NCI-H1930 (cell line): ENCODE measurements at regions not wholly inside any gene's neighbourhood (a gene's known extent, or its start where the extent isn't known, plus 50 kb on each side); places are given as distances from the start of the nearest gene placed in this dataset.
"Not testable (repeated sequence)": the region's sequence is repeated elsewhere in the genome, so short reads cannot be mapped to it uniquely, and the experiment has no call there.

ENCODE experiments used
- DNase-seq, 2 experiments: peaks; one replicate each; lab custom pipeline; 2025; lab: John Stamatoyannopoulos, UW

GRCh38 chr9:32200241-32200640 is 184.2 kb upstream of the ACO1 start:
- DNase-seq: no peak

GRCh38 chr9:32200896-32201295 is 183.5 kb upstream of the ACO1 start:
- no peak for DNase-seq

- not testable (repeated sequence) for DNase-seq
These were observed 175.3 kb upstream of the ACO1 start for GRCh38 chr9:32209164-32209563.

GRCh38 chr9:32218100-32218767 is 166.2 kb upstream of the ACO1 start:
- no peak for DNase-seq

DNA sequence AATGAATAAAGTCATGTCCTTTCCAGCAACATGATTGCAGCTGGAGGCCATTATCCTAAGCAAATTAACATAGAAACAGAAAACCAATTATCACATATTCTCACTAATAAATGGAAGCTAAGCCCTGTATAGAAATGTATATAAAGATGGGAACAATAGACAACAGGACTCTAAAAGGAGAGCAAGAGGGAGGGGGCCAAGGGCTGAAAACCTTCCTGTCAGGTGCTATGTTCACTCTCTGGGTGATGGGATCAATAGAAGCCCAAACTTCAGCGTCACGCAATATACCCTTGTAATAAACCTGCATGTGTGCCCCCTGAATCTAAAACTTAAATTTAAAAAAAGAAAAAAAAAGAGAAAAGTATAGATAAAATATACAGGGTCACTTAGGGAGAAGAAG is 163.7 kb upstream of the ACO1 start:
- no peak for DNase-seq

GRCh38 chr9:32234451-32234850 is 150.0 kb upstream of the ACO1 start:
- DNase-seq: no peak

DNA sequence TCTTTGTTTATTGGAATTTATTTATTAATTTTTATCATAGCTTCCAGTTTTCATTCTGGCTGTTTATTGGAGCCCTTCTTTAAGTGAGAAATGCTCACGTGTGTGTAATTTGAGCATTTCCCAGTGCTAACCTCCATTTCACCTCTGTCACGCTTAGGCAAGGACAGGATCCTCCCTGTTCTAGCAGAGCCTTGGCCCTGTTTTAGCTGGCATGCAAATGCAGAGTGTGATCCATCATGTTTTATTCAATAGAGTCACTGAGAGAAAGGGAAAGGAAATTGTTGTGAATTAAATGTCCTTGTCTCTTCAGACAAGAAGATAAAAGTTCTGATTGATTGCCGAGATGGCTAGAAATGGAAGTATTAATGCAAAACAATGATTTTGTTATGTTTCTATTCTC is 137.3 kb upstream of the ACO1 start:
- no peak for DNase-seq

DNA sequence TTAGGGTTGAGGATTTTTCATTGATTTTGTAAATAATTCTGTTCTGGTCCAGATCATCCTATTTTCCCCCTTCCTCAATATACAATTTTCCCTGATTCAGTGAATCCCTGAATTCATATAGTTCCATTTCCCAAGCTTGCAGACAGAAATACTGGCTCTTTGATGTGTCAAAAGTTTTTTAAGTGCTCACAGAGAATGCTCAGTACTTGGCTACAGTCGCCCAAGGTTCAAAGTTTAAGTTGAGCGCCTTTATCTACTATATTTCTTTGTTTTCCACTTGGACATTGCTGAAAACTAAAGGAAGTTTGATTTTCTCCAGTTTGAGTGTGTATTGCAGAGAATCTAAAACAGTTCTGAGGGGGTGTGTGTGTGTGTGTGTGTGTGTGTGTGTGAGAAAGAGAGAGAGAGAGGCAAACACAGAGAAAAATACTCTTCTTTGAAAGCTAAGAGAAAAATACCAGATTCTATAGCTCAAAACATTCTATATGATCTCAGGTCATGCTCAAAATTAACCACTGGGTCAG is 136.2 kb upstream of the ACO1 start:
- no peak for DNase-seq

DNA sequence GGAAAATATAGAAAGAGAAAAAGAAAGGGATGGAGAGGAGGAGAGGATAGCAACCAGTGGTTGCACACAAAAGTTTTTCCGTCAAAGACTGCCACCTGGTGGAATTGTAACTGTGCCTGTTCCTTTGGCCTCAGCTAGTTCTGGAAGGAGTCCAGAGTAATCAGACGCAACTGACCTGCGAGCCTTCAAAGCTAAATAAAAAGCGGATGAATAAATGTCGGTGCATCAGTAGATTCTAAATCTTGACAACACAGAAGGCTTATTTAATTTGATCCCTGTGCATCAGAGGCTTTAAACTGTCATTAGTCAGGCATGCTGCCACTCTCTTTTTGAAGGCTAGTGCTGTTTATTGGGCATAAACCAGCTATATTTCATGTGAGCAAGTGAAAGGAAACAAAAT is 132.9 kb upstream of the ACO1 start:
- DNase-seq: peak; percentile 14 to 58

DNA sequence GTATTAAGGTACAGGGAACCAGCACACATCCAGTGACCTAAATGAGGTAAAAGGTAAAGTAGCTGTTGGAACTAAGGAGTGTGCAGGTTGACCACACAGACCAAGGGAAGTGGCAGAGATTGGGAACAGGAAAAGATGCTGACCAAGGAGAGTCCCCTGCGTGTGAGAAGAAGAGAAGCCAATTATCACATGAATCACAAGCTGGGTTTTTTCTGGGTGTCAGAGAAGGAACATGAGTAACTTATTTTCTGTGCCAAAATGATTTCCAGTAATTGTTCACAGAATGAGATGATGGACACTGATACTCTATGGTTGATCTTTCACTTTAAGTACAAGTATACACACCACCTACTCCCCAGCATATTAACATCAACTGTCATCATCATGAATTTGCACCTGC is 130.7 kb upstream of the ACO1 start:
- DNase-seq: no peak

GRCh38 chr9:32255026-32255425 is 129.4 kb upstream of the ACO1 start:
- DNase-seq: no peak

DNA sequence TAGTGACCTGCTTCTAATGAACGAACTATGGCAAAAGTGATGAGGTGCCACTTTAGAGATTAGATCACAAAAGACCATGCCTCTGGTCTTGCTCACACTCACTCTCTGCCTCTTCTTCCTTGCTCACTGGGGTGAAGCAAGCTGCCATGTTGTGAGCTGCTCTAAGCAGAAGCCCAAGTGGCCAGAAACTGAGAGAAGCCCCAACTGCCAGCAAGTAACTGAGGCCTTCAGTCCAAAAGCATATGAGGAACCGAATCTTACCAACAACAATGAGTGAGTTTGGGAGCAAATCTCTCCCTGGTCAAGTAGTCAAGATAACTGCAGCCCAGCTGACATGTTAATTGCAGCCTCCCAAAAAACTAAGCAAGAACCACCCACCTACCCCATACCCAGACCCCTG is 126.0 kb upstream of the ACO1 start:
- DNase-seq: no peak

- DNase-seq: no peak
These were observed 124.1 kb upstream of the ACO1 start for GRCh38 chr9:32260151-32260862.

DNA sequence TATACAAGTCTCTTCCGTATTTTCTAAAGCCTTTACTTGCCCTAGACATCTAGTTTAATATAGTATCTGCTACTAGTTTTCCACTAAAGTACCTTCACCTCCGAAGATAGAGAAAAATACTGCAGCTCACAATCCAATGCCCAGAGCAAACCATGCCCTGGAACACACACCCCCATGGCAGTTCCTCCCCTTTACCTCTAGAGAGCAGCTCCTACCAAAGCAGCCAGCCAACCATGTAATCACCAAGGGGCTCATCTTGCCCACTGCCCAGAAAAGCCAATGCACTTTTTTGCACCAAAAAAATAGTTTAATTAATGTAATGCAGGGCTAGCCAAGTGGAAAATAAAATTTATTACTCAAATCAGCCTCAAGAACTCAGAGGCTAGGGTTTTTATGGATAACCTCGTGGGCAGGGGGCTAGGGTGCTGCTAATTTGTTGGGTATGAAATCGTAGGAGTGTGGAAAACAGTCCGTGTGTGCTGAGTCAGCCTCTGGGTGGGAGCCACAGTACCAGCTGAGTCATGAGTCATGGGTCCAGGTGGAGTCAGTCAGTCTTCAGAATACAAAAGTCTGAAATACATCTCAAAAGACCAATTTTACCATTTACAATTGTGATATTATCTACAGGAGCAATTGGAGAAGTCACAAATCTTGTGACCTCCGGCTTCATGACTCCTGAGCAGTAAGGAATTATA is 120.1 kb upstream of the ACO1 start:
- no peak for DNase-seq

DNA sequence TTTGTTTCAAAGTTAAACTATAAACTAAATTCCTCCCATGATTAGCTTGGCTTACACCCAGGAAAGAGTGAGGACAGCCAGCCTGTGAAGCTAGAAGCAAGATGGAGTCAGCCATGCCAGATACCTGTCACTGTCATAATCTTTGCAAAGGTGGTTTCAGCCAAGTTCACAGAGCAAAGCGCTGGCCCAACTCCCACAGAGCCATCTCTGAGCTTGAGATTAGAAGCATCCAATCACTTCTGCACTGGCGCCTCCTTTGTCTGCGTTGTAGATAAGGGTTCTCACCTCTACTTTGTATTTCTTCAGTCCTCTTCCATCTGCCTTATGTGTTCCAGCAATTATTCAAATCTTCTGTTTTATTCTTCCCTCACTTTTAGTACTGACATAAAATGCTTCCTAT is 119.4 kb upstream of the ACO1 start:
- no peak for DNase-seq

GRCh38 chr9:32278991-32279390 is 105.5 kb upstream of the ACO1 start:
- DNase-seq: no peak

DNA sequence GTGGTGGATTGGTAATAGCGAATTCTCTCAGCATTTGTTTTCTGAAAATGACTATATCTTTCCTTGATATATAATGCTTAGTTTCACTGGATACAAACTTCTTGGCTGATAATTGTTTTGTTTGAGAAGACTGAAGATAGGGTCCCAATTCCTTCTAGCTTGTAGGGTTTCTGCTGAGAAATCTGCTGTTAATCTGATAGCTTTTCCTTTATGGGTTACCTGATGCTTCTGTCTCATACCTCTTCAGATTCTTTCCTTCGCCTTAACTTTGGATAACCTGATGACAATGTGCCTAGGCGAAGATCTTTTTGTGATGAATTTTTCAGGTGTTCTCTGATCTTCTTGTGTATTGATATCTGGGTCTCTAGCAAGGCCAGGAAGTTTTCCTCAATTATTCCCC is 94.7 kb upstream of the ACO1 start:
- no peak for DNase-seq

DNA sequence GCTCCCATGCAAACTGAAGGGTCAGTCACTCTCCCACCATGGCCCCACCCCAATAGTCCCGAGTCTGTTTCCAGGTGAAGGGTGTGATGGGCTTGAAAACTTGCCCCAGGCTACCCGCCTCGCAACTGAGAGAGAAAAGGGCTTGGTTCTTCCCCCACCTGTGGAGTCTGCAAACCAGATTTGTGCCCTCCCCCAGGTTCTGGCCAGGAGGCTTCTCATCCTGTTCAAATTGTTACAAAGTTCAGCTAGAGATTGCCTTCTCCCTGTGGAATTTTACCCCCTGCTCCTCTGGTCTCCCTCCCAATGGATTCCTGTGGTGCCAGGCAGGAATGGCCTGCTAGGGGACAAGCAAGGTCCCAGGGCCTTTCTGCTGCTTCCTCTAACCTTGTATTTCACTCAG is 93.1 kb upstream of the ACO1 start:
- no peak for DNase-seq

DNA sequence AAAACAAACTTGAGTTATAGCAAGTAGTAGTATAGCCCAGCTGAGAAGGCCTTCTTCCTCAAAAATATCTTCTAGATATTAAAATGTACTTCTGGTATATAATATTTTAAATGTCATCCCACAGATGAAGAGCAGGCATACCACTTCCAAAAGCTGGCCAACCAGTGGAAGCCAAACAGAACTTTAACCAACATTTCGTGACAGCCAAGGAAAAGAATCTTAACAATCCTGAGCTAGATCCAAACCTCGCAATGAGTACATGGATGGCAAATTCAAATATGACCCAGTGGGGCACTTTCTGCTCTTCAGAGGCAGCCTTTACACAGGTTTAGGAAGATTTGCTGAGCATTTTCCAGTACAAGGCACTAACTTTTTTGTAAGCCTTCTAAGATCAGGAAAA is 91.8 kb upstream of the ACO1 start:
- DNase-seq: no peak

GRCh38 chr9:32293091-32293490 is 91.4 kb upstream of the ACO1 start:
- DNase-seq: no peak

GRCh38 chr9:32294106-32294505 is 90.3 kb upstream of the ACO1 start:
- DNase-seq: no peak

GRCh38 chr9:32300373-32300772 is 84.1 kb upstream of the ACO1 start:
- no peak for DNase-seq

DNA sequence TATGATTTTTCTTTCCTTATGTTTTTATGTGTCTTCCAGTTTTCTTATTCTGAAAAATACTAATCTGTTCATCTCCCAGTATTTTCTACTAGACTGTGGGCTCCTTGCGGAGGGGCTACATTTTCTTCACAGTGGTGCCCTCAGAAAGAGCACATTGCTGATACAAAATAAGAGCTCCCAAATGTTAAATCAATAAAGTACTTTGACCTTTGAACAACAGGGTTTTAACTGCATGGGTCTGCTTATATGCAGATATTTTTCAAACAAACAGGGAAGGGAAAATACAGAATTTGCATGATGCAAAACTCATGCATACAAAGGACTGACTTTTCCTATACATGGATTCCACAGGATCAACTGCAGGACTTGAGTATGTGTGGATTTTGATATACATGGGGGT is 79.9 kb upstream of the ACO1 start:
- no peak for DNase-seq
